Fibroblast of mammary gland (primary cell): ENCODE measurements at regions not wholly inside any gene's neighbourhood (a gene's known extent, or its start where the extent isn't known, plus 50 kb on each side); places are given as distances from the start of the nearest gene placed in this dataset.

ENCODE experiments used
- DNase-seq: peaks from one replicate; pipeline ENCODE4 v3.0.0-alpha.2; 2010; ENCODE audit warnings: low read depth
- H3K4me3 ChIP-seq: 2 replicates; pipeline ENCODE4 v1.5.1; 2011; ENCODE audit warnings: low read depth, mild to moderate bottlenecking, low read length, moderate library complexity; ENCODE audit not compliant: control insufficient read depth
- TF ChIP-seq, protein P1 (sequence below): conservative IDR thresholded peaks from 2 replicates; pipeline ENCODE4 v1.5.1; 2011; ENCODE audit warnings: low read depth, low read length, inconsistent platforms; ENCODE audit not compliant: control insufficient read depth, insufficient read depth

DNA sequence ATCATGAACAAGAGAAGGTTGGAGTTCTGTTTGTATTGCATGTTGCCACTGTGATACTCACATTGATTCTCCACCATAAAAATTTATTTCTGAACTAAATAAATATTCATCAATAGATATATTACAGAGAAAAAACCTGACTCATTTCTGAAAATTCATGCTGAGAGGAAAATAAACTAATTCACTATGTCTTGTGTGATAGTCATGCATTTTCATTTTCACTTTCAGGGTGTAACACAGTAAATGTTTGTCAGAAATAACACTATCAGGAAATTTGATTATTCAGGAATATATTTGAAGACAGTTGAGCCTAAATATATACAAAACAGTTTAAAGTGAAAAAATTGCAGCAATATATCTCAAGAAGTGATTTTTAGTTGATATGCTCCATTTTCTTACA, 335.2 kb downstream of the KCNJ3 start:
- TF ChIP-seq, protein P1, sequence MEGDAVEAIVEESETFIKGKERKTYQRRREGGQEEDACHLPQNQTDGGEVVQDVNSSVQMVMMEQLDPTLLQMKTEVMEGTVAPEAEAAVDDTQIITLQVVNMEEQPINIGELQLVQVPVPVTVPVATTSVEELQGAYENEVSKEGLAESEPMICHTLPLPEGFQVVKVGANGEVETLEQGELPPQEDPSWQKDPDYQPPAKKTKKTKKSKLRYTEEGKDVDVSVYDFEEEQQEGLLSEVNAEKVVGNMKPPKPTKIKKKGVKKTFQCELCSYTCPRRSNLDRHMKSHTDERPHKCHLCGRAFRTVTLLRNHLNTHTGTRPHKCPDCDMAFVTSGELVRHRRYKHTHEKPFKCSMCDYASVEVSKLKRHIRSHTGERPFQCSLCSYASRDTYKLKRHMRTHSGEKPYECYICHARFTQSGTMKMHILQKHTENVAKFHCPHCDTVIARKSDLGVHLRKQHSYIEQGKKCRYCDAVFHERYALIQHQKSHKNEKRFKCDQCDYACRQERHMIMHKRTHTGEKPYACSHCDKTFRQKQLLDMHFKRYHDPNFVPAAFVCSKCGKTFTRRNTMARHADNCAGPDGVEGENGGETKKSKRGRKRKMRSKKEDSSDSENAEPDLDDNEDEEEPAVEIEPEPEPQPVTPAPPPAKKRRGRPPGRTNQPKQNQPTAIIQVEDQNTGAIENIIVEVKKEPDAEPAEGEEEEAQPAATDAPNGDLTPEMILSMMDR: no peak
- H3K4me3 ChIP-seq: no peak overlapping the region
- no peak for DNase-seq

DNA sequence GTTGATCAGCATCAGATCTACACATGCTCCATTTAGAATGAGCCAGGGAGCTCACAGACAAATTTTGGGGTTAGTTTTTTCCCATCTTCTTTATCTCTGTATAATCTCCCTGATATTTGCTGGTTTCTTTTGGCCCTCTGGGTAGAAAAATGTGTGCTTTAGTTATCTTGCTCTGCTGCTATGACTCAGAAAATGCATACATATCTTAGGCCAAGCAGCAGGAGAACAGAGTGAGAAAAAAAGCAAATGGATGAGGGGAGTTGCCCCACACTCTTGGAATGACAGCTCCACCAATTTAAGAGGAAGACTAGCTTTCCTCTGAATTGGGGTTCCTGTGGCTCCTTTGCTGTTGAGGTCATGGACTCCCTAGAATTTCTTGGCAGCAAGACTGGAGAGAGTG, 331.8 kb downstream of the KCNJ3 start:
- TF ChIP-seq, protein P1: no peak
- DNase-seq: no peak
- no peak overlapping the region for H3K4me3 ChIP-seq

DNA sequence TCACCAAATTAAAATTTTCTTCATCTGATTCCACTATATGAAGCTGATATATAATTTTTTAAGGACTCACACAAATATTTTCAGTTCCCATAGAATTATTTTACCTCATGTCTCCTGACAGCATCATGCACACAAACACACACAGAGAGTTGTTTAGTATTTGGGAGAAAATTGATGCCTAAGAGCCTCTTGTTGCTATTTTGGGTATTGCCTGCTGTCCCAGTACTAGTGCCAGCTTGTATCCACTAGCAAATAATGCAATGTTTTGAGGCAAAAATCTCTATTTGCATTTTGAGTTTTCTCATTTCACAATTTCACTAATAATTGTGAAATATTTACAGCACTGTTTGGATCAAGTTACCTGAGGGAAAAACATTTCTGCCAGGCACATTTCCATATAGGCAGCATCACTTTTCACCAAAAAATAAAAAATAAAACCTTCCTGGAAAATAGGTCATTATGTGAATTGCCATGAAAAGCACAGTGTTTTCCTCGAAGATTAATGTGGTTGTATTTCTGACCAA, 328.2 kb downstream of the KCNJ3 start:
- TF ChIP-seq, protein P1: no peak
- H3K4me3 ChIP-seq: no peak overlapping the region
- DNase-seq: no peak

DNA sequence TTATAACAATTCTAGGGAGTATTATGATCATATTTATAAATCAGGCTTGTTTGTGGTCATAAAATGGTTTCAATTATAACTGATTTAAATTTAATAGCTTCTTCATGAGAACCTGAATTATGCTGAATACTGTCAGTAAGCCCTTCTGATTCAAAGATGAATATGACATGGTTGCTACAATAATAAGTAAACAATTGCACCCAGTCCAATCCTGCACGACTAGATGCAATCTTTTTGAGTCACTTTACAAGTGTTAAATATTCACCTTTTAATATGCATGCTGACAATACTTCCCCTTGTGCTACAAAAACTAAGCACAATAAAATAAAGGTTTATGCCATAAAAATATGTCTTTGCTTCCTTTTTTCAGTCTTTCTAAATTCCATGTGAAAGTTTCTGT, 325.2 kb downstream of the KCNJ3 start:
- no peak overlapping the region for H3K4me3 ChIP-seq
- no peak for DNase-seq
- TF ChIP-seq, protein P1: no peak

DNA sequence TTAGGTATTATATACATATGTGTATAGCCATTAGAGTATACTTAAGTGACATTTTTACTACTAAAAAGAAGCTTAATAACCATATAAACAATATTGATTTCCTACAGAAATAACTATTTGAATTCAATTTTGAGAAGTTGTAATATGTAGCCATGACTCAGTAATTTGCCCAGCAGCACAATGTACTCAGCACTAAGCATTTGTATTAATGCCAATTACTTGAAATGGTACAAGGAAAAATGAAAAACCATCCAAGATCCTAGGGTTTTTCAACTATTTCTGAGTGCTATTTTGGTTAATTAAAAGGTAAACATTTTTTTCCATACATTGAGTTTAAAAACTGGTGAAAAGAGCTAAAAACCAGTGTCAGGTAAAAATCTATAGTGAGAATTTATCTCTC, 324.0 kb downstream of the KCNJ3 start:
- DNase-seq: no peak
- no peak overlapping the region for H3K4me3 ChIP-seq
- TF ChIP-seq, protein P1: no peak

DNA sequence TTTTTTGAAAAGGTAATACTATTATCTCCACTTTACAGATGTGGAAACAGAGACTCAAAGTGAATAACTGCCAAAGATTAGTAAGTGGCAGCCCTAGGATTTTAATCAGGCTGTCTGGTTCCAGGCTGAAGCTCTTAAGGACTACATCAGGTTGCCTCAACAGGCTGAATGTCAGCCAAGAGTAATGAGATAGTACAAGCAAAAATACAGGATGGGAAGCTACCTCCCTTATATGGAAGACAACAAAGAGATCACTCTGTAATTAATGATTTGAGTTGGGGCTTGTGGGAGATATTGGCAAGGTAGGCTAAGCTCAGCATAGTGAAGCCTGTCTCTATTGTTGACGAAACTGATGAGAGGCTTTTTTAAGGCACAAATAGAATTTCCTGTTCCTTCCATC, 323.1 kb downstream of the KCNJ3 start:
- no peak overlapping the region for H3K4me3 ChIP-seq
- no peak for DNase-seq
- TF ChIP-seq, protein P1: no peak

DNA sequence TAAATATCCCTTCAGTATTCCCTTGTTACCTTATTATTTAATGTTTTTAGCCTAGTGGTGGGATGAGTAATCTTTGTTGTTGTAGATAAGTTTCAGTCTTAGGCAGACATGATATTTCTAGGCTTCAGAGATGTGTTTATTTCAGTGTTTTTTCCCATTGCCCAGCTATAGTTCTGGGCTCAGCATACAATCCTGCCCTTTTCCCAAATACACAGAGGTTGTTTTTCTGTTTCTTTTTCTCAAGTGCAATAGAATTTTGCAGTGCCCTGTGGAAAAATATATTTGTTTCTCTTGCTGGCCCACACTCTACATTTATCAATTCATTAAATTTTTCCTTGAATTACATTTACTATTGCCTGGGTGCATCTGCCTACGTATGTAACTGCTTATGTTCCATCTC, 321.8 kb downstream of the KCNJ3 start:
- DNase-seq: no peak
- H3K4me3 ChIP-seq: no peak overlapping the region
- TF ChIP-seq, protein P1: no peak
